HEK293 (cell line): ENCODE measurements at regions not wholly inside any gene's neighbourhood (a gene's known extent, or its start where the extent isn't known, plus 50 kb on each side); places are given as distances from the start of the nearest gene placed in this dataset.

Experiments
- MZF1 ChIP-seq: fragments of 450-650 bp; formaldehyde crosslinking; IDR thresholded peaks from 2 replicates; pipeline ENCODE4 v1.5.1; 2017; ENCODE audit warnings: missing biosample characterization, missing genetic modification characterization, borderline replicate concordance
- RBAK ChIP-seq: fragments of 450-650 bp; formaldehyde crosslinking; IDR thresholded peaks from 2 replicates; pipeline ENCODE4 v1.5.1; 2016; ENCODE audit warnings: missing biosample characterization, missing genetic modification characterization
- TCF7L2 ChIP-seq: IDR thresholded peaks from 2 replicates; pipeline ENCODE4 v1.6.1; 2011; ENCODE audit warnings: low read depth, mild to moderate bottlenecking, inconsistent platforms, low read length, moderate library complexity, borderline replicate concordance
- ZNF664 ChIP-seq: fragments of 450-650 bp; formaldehyde crosslinking; IDR thresholded peaks from 2 replicates; pipeline ENCODE4 v1.5.1; 2016; ENCODE audit warnings: missing biosample characterization, missing genetic modification characterization
- TF ChIP-seq, protein P1 (sequence below): fragments of 450-650 bp; formaldehyde crosslinking; IDR thresholded peaks from 2 replicates; pipeline ENCODE4 v1.5.1; 2016; ENCODE audit warnings: missing biosample characterization, missing genetic modification characterization, low read depth
- TF ChIP-seq, protein P2 (sequence below): fragments of 450-650 bp; formaldehyde crosslinking; IDR thresholded peaks from 2 replicates; pipeline ENCODE4 v1.5.1; 2016; ENCODE audit warnings: missing biosample characterization, missing genetic modification characterization, borderline replicate concordance
- TF ChIP-seq, protein P3 (sequence below): fragments of 450-650 bp; formaldehyde crosslinking; IDR thresholded peaks from 2 replicates; pipeline ENCODE4 v1.5.1; 2016; ENCODE audit warnings: missing biosample characterization, missing genetic modification characterization
- TF ChIP-seq, protein P4 (sequence below): fragments of 450-650 bp; formaldehyde crosslinking; conservative IDR thresholded peaks from 2 replicates; pipeline ENCODE4 v1.5.1; 2016; ENCODE audit warnings: low read depth, missing biosample characterization, missing genetic modification characterization

DNA sequence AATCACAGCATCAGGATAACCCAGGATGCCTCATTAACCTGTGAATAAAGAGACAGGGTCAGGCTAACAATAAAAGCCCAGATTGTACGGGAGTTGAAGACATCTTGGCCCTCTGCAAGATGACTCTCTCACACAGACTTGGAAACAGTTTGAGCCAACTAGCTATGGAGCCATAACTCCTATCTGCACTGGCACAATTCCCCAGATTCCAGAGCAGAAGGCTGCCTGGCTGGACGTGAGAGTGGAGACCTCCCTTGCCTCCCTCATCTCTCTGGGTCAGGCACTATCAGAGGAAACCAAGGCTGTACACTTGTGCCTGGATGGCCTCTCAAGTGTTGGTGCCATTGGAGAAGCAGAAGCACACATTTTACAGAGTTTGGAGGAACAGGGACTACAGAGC lies 312.6 kb downstream of the THBS2 start:
- TF ChIP-seq, protein P1, sequence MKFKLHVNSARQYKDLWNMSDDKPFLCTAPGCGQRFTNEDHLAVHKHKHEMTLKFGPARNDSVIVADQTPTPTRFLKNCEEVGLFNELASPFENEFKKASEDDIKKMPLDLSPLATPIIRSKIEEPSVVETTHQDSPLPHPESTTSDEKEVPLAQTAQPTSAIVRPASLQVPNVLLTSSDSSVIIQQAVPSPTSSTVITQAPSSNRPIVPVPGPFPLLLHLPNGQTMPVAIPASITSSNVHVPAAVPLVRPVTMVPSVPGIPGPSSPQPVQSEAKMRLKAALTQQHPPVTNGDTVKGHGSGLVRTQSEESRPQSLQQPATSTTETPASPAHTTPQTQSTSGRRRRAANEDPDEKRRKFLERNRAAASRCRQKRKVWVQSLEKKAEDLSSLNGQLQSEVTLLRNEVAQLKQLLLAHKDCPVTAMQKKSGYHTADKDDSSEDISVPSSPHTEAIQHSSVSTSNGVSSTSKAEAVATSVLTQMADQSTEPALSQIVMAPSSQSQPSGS (tag by site-specific recombination) = no peak
- TF ChIP-seq, protein P2, sequence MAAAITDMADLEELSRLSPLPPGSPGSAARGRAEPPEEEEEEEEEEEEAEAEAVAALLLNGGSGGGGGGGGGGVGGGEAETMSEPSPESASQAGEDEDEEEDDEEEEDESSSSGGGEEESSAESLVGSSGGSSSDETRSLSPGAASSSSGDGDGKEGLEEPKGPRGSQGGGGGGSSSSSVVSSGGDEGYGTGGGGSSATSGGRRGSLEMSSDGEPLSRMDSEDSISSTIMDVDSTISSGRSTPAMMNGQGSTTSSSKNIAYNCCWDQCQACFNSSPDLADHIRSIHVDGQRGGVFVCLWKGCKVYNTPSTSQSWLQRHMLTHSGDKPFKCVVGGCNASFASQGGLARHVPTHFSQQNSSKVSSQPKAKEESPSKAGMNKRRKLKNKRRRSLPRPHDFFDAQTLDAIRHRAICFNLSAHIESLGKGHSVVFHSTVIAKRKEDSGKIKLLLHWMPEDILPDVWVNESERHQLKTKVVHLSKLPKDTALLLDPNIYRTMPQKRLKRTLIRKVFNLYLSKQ (tag by site-specific recombination) = no peak
- TF ChIP-seq, protein P3, sequence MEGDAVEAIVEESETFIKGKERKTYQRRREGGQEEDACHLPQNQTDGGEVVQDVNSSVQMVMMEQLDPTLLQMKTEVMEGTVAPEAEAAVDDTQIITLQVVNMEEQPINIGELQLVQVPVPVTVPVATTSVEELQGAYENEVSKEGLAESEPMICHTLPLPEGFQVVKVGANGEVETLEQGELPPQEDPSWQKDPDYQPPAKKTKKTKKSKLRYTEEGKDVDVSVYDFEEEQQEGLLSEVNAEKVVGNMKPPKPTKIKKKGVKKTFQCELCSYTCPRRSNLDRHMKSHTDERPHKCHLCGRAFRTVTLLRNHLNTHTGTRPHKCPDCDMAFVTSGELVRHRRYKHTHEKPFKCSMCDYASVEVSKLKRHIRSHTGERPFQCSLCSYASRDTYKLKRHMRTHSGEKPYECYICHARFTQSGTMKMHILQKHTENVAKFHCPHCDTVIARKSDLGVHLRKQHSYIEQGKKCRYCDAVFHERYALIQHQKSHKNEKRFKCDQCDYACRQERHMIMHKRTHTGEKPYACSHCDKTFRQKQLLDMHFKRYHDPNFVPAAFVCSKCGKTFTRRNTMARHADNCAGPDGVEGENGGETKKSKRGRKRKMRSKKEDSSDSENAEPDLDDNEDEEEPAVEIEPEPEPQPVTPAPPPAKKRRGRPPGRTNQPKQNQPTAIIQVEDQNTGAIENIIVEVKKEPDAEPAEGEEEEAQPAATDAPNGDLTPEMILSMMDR (tag by site-specific recombination) = no peak
- TF ChIP-seq ZNF664 (tag by site-specific recombination) (no peak), TCF7L2 (no peak), MZF1 (tag by site-specific recombination) (no peak), RBAK (tag by site-specific recombination) (no peak)
- TF ChIP-seq, protein P4, sequence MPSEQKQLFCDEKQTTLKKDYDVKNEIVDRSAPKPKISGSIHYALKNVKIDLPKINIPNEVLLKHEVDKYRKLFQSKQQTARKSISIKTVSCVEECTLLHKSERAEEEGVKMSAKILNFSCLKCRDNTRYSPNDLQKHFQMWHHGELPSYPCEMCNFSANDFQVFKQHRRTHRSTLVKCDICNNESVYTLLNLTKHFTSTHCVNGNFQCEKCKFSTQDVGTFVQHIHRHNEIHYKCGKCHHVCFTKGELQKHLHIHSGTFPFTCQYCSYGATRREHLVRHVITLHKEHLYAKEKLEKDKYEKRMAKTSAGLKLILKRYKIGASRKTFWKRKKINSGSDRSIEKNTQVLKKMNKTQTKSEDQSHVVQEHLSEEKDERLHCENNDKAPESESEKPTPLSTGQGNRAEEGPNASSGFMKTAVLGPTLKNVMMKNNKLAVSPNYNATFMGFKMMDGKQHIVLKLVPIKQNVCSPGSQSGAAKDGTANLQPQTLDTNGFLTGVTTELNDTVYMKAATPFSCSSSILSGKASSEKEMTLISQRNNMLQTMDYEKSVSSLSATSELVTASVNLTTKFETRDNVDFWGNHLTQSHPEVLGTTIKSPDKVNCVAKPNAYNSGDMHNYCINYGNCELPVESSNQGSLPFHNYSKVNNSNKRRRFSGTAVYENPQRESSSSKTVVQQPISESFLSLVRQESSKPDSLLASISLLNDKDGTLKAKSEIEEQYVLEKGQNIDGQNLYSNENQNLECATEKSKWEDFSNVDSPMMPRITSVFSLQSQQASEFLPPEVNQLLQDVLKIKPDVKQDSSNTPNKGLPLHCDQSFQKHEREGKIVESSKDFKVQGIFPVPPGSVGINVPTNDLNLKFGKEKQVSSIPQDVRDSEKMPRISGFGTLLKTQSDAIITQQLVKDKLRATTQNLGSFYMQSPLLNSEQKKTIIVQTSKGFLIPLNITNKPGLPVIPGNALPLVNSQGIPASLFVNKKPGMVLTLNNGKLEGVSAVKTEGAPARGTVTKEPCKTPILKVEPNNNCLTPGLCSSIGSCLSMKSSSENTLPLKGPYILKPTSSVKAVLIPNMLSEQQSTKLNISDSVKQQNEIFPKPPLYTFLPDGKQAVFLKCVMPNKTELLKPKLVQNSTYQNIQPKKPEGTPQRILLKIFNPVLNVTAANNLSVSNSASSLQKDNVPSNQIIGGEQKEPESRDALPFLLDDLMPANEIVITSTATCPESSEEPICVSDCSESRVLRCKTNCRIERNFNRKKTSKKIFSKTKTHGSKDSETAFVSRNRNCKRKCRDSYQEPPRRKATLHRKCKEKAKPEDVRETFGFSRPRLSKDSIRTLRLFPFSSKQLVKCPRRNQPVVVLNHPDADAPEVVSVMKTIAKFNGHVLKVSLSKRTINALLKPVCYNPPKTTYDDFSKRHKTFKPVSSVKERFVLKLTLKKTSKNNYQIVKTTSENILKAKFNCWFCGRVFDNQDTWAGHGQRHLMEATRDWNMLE (tag by site-specific recombination) = no peak
